ENCODE measurements at regions not wholly inside any gene's neighbourhood (a gene's known extent, or its start where the extent isn't known, plus 50 kb on each side); places are given as distances from the start of the nearest gene placed in this dataset.
A peak's percentile ranks its signal among the peaks of the same experiment; 100 is the strongest.

GRCh38 chr1:82453511-82454185 is 652.9 kb downstream of the ADGRL2 start:
- DNase-seq: no peak

GRCh38 chr1:82452096-82452495 is 651.4 kb downstream of the ADGRL2 start:
- DNase-seq: no peak

GRCh38 chr1:82451191-82451590 is 650.5 kb downstream of the ADGRL2 start:
- DNase-seq: no peak

- no peak for DNase-seq
Measured at GRCh38 chr1:82449506-82450057, 648.8 kb downstream of the ADGRL2 start.

- no peak for DNase-seq
Measured at GRCh38 chr1:82446955-82447354, 646.2 kb downstream of the ADGRL2 start.

- no peak for DNase-seq
Measured at GRCh38 chr1:82446236-82446635, 645.5 kb downstream of the ADGRL2 start.

- no peak for DNase-seq
Measured at GRCh38 chr1:82445827-82446226, 645.1 kb downstream of the ADGRL2 start.

- no peak for DNase-seq
Measured at GRCh38 chr1:82445132-82445531, 644.4 kb downstream of the ADGRL2 start.

GRCh38 chr1:82441402-82441801 is 640.7 kb downstream of the ADGRL2 start:
- no peak for DNase-seq

GRCh38 chr1:82423174-82423815 is 622.6 kb downstream of the ADGRL2 start:
- no peak for DNase-seq

- DNase-seq: no peak
Measured at GRCh38 chr1:82421782-82422181, 621.0 kb downstream of the ADGRL2 start.

GRCh38 chr1:82420584-82420983 is 619.9 kb downstream of the ADGRL2 start:
- no peak for DNase-seq

GRCh38 chr1:82411605-82412004 is 610.9 kb downstream of the ADGRL2 start:
- no peak for DNase-seq

GRCh38 chr1:82405333-82405732 is 604.6 kb downstream of the ADGRL2 start:
- no peak for DNase-seq

- no peak for DNase-seq
Measured at GRCh38 chr1:82401116-82401515, 600.4 kb downstream of the ADGRL2 start.

- peak; percentile 23 for DNase-seq
Measured at GRCh38 chr1:82400521-82400920, 599.8 kb downstream of the ADGRL2 start.

GRCh38 chr1:82399093-82399492 is 598.4 kb downstream of the ADGRL2 start:
- no peak for DNase-seq

GRCh38 chr1:82398357-82398756 is 597.6 kb downstream of the ADGRL2 start:
- DNase-seq: no peak

- no peak for DNase-seq
Measured at GRCh38 chr1:82395440-82395839, 594.7 kb downstream of the ADGRL2 start.

GRCh38 chr1:82392946-82393345 is 592.2 kb downstream of the ADGRL2 start:
- no peak for DNase-seq

GRCh38 chr1:82392513-82392912 is 591.8 kb downstream of the ADGRL2 start:
- DNase-seq: no peak

- DNase-seq: no peak
Measured at GRCh38 chr1:82391712-82392111, 591.0 kb downstream of the ADGRL2 start.

- no peak for DNase-seq
Measured at GRCh38 chr1:82390627-82391026, 589.9 kb downstream of the ADGRL2 start.

GRCh38 chr1:82388679-82389078 is 587.9 kb downstream of the ADGRL2 start:
- no peak for DNase-seq

GRCh38 chr1:82387012-82387366 is 586.3 kb downstream of the ADGRL2 start:
- DNase-seq: peak; percentile 44
